AG09309 (cell line): ENCODE measurements at regions not wholly inside any gene's neighbourhood (a gene's known extent, or its start where the extent isn't known, plus 50 kb on each side); places are given as distances from the start of the nearest gene placed in this dataset.
"Not testable (repeated sequence)": the region's sequence is repeated elsewhere in the genome, so short reads cannot be mapped to it uniquely, and the experiment has no call there.

Experiments used
- DNase-seq: peaks from one replicate; pipeline ENCODE4 v3.0.0-alpha.2; 2010; ENCODE audit warnings: low read depth
- H3K4me3 ChIP-seq: 2 replicates; pipeline ENCODE4 v1.5.1; 2011; ENCODE audit warnings: mild to moderate bottlenecking, low read depth, low read length, moderate library complexity; ENCODE audit not compliant: control insufficient read depth
- TF ChIP-seq, protein P1 (sequence below): IDR thresholded peaks from 2 replicates; pipeline ENCODE4 v1.5.1; 2011; ENCODE audit warnings: mild to moderate bottlenecking, low read depth, low read length, inconsistent platforms; ENCODE audit not compliant: insufficient read depth, control insufficient read depth; ENCODE audit errors: missing control alignments

DNA sequence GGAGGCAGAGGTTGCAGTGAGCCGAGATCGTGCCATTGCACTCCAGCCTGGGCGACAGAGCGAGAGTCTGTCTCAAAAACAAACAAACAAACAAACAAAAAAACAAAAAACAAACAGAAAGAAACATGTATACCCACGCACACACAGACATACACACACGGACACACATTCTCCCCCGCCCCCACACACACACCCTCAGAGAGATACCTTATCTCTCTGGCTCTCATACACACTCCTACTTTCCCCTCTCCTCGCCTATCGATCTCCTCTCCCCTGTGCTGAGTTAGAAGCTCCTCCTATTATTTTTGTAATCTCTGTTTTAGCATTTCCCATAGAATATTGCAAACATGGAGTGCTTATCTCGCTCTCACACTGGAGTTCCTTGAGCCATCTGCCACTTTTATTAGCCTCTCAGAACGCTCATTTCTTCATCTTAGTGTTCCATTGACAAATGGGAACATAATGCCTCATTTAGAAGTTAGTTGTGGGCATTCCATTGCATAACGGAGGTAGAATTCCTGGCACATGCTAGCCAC, 144.2 kb upstream of the CITED2 start:
- DNase-seq: no peak
- no peak overlapping the region for H3K4me3 ChIP-seq
- TF ChIP-seq, protein P1, sequence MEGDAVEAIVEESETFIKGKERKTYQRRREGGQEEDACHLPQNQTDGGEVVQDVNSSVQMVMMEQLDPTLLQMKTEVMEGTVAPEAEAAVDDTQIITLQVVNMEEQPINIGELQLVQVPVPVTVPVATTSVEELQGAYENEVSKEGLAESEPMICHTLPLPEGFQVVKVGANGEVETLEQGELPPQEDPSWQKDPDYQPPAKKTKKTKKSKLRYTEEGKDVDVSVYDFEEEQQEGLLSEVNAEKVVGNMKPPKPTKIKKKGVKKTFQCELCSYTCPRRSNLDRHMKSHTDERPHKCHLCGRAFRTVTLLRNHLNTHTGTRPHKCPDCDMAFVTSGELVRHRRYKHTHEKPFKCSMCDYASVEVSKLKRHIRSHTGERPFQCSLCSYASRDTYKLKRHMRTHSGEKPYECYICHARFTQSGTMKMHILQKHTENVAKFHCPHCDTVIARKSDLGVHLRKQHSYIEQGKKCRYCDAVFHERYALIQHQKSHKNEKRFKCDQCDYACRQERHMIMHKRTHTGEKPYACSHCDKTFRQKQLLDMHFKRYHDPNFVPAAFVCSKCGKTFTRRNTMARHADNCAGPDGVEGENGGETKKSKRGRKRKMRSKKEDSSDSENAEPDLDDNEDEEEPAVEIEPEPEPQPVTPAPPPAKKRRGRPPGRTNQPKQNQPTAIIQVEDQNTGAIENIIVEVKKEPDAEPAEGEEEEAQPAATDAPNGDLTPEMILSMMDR: no peak

DNA sequence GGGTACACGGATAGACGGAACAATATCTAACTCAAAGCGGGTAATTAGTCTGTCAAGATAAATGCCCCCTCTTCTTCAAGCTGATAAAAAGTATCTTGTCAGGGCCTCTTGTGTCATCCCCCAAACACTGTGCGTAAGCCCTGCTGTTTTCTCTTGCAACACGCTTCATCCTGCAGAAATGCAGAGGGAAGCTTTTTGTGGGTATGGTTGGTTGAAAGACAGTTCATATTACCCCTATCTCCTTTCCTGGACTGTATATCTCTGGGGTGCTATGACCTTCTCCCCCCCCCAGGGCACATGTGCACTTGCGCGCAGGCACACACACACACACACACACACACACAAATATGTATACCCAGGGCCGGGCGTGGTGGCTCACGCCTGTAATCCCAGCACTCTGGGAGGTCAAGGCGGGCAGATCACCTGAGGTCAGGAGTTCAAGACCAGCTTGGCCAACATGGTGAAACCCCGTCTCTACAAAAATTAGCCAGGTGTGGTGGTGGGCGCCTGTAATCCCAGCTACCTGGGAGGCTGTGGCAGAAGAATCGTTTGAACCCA, 143.6 kb upstream of the CITED2 start:
- H3K4me3 ChIP-seq, DNase-seq: not testable (repeated sequence)

DNA sequence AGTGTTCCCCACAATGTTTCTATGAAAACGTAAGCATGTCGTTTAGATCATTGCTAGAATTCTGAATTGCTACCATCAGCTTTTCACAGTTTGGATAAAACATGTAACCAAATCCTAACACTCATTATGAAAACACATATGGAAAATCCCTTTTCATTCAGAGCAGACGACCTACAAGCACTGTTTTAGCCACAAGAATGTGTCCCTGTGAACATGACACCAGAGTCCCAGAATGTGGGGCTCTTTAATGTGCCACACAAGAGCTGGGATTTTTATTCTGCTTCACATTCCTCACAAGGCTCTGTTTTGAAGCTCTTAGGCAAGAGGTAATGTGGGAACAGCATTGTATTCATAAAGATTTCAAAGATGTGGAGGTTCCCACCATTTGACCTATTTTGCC, 141.1 kb upstream of the CITED2 start:
- no peak overlapping the region for H3K4me3 ChIP-seq
- TF ChIP-seq, protein P1: no peak
- DNase-seq: no peak

DNA sequence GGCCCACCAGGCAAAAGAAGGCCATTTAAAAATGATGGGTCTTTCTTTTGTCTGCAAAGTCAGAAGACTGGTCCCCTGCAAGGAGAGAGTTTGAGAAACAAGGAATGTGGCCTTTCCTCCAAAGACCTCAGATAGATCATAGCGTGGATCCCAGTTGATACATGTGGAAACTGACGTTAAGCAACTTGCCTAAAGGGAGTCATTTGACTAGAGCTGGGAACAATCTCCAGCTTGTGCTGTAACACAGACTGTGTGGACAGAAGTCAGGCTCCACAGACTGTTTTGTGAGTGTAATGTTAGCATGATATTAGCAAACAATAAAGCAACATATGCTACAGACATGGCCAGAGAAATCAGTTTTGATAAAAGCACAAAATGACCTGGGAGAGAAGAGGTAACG, 140.4 kb upstream of the CITED2 start:
- TF ChIP-seq, protein P1: no peak
- no peak for DNase-seq
- H3K4me3 ChIP-seq: no peak overlapping the region

DNA sequence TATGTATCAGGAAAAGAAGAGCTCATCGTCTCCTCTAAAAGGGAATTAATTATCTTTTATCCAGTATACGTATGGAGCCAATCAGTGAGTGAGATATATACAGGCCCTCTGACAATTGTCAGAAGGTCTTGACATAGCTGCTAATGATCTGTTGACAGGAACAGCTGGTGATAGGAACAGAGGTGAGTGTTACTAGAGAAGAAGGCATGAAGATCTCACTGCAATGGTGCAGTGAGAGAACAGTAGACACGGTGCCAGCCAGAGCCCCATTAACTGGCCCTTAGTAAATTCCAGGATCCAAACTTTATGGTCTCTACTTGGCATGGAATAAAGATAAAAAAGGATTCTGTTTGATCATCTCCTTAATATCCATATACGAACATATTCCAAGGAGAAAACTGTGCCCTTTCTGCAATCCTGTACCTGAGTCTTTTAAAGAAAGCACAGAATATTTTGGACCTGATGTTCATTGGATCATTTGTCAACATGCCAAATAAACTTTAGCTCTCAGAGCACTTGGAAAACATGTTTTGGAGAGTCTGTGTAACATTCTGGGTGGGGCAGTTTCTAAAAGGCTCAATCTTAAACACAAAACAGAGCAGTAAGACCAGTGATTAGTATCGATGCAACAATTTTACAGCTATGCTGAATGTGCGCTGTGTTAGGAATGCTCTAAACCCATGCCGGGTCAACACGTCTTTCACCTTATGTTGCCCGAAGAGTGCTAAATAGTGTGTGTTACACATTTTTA, 135.8 kb upstream of the CITED2 start:
- no peak for DNase-seq
- no peak overlapping the region for H3K4me3 ChIP-seq
- TF ChIP-seq, protein P1: no peak

DNA sequence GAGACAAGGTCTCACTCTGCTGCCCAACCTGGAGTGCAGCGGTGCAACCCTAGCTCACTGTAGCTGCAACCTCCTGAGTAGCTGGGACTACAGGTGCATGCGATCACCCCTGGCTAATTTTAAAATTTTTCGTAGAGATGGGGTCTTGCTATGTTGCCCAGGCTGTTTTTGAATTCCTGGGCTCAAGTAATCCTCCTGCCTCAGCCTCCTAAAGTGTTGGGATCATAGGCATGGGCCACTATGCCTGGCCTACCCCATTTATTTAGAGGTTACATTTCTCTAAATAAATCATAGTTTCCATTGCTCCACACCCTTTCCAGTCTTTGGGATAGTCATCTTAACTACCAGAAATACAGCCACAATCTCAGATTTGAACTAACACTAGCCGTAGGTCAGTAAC, 134.7 kb upstream of the CITED2 start:
- TF ChIP-seq, protein P1: no peak
- DNase-seq: no peak
- H3K4me3 ChIP-seq: no peak overlapping the region

DNA sequence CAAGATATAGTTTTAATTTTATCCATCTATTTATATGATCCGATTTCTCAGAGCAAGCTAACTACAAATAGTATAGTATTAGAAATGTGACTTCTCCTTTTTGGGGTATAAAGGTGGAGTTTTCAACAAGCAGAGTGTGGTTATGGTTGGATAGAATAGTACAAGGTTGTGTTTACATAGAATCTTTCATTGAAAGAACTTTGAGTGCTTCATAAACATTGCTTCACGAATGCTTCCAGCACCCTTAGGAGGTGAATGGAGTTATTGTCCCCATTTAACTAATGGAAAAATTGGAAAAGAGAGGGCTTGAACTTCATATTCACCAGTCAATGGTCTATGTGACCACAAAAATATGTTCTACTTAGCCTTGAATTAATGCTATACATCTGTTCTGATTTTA, 134.1 kb upstream of the CITED2 start:
- no peak for DNase-seq
- TF ChIP-seq, protein P1: no peak

More for the DNA sequence above, 134.1 kb upstream of the CITED2 start:
- no peak overlapping the region for H3K4me3 ChIP-seq
